NB4 (cell line): ENCODE measurements at regions not wholly inside any gene's neighbourhood (a gene's known extent, or its start where the extent isn't known, plus 50 kb on each side); places are given as distances from the start of the nearest gene placed in this dataset.
A peak's percentile ranks its signal among the peaks of the same experiment; 100 is the strongest.

ENCODE experiments used
- DNase-seq: peaks from one replicate; pipeline ENCODE4 v3.0.0; 2010; ENCODE audit warnings: low read depth
- H3K4me3 ChIP-seq: one replicate; pipeline ENCODE4 v1.5.1; 2011; ENCODE audit warnings: mild to moderate bottlenecking, low read depth, low read length, moderate library complexity
- MYC ChIP-seq: IDR thresholded peaks from 2 replicates; pipeline ENCODE4 v1.6.1; 2011; ENCODE audit warnings: low read depth, low read length
- POLR2A ChIP-seq: IDR thresholded peaks from 2 replicates; pipeline ENCODE4 v1.6.1; 2011; ENCODE audit warnings: mild to moderate bottlenecking; ENCODE audit not compliant: insufficient read length; ENCODE audit errors: extremely low read depth
- TF ChIP-seq, protein P1 (sequence below): IDR thresholded peaks from 2 replicates; pipeline ENCODE4 v1.6.1; 2011; ENCODE audit warnings: low read depth, low read length
- TF ChIP-seq, protein P2 (sequence below): IDR thresholded peaks from one replicate; pipeline ENCODE4 v1.5.1; 2012; ENCODE audit warnings: low read depth, low read length

- no peak for DNase-seq
- TF ChIP-seq POLR2A, result no peak
- no peak for TF ChIP-seq MYC
- TF ChIP-seq, protein P1, sequence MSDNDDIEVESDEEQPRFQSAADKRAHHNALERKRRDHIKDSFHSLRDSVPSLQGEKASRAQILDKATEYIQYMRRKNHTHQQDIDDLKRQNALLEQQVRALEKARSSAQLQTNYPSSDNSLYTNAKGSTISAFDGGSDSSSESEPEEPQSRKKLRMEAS, result no peak
- TF ChIP-seq, protein P2, sequence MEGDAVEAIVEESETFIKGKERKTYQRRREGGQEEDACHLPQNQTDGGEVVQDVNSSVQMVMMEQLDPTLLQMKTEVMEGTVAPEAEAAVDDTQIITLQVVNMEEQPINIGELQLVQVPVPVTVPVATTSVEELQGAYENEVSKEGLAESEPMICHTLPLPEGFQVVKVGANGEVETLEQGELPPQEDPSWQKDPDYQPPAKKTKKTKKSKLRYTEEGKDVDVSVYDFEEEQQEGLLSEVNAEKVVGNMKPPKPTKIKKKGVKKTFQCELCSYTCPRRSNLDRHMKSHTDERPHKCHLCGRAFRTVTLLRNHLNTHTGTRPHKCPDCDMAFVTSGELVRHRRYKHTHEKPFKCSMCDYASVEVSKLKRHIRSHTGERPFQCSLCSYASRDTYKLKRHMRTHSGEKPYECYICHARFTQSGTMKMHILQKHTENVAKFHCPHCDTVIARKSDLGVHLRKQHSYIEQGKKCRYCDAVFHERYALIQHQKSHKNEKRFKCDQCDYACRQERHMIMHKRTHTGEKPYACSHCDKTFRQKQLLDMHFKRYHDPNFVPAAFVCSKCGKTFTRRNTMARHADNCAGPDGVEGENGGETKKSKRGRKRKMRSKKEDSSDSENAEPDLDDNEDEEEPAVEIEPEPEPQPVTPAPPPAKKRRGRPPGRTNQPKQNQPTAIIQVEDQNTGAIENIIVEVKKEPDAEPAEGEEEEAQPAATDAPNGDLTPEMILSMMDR, result no peak
- no peak overlapping the region for H3K4me3 ChIP-seq
Observed at GRCh38 chr17:77537566-77537965, 396.8 kb downstream of the SEC14L1 start.

DNA sequence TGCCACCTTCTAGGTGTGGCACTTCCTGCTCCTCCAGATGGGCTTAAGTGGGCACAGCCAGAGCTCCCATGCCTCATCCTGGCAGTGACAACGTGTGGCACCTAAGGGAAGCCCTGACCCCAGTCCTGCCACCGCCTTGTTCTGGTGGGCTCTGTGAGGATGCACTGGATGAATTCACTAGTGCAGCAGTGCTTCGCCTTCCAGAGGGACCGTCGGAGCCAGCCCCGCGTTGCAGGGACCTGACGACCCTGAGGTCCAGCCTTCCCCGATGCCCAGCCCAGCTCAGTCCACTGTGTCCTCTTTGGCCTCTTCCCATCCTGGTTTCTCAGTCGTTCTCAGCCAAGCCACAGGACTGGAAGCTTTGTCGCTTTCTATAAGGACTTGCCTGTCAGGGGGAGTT lies 399.8 kb downstream of the SEC14L1 start:
- H3K4me3 ChIP-seq, result no peak overlapping the region

GRCh38 chr17:77540975-77541374 lies 400.2 kb downstream of the SEC14L1 start:
- no peak for TF ChIP-seq MYC
- TF ChIP-seq, protein P1, result no peak
- TF ChIP-seq POLR2A, result no peak
- TF ChIP-seq, protein P2, result no peak
- DNase-seq, result no peak
- H3K4me3 ChIP-seq, result no peak overlapping the region

More for the DNA sequence above, 399.8 kb downstream of the SEC14L1 start:
- TF ChIP-seq, protein P2, result no peak
- TF ChIP-seq MYC, result no peak
- no peak for TF ChIP-seq POLR2A
- TF ChIP-seq, protein P1, result no peak
- no peak for DNase-seq

GRCh38 chr17:77542011-77542410 lies 401.2 kb downstream of the SEC14L1 start:
- no peak for TF ChIP-seq POLR2A
- TF ChIP-seq, protein P1, result no peak
- TF ChIP-seq, protein P2, result no peak
- DNase-seq, result no peak
- H3K4me3 ChIP-seq, result no peak overlapping the region

DNA sequence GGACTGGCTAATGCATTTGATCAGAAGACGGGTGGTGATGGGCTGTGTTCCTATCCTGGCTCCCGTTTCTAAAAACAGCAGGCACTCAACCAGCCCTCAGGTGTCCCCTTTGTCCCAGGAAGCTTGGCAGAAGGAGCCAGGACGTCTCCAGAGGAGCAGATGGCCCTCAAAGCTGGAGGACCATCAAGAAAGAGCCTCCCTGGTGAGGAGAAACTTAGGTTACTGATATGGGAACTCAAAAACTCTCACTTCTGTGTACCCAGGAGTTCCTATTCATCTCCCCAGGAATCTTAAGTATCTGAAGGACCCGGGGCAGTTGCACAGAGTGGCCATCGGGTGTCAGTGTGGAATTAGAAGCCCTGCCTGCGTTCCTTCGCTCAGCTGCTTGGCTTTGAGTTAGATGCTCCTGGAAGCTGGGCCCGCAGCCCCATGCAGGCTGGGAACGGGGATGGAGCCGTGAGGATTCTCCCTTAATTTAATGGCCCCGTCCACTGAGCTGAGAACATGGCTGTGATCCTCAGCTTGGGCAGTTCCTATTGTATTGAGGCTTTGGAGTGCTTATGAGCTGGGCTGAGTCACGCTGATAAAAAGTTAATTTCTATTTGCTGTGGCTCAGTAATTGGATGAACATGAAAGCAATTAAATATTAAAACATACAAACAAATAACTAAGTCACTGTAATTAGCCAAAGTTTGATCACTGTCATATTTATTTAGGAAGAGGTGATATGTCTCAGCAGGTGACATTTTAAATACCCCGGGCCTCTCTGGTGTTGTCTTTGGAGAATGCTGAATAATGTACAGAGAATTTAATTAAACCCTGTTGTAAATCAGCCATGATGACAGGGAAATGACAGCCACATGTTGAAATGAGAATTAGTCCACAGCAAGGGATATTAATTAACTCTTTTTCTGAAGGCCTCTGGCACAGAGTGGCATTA lies 402.1 kb downstream of the SEC14L1 start:
- DNase-seq, result peak; percentile 76
- H3K4me3 ChIP-seq, result no peak overlapping the region

More for the DNA sequence above, 402.1 kb downstream of the SEC14L1 start:
- TF ChIP-seq, protein P1, result no peak
- TF ChIP-seq, protein P2, result peak; percentile 86
